ENCODE measurements at regions not wholly inside any gene's neighbourhood (a gene's known extent, or its start where the extent isn't known, plus 50 kb on each side); places are given as distances from the start of the nearest gene placed in this dataset.

DNA sequence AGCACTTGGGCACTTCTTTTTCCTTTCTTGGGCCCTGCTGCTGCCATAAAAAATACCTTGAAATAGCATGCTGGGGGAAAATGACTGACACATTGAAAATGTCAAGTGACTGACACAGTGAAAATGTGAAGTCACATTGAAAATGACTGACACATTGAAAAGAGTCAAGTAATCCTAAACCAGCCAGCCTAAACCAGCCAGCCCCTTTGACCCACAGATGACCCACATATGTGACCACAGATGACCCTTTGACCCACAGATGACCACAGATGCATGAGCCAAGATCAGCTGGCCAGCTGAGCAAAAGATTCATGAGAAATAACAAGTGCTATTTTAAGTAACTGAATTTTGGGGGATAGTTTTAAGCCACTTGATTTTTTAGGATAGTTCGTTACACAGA lies 97.8 kb upstream of the SLC28A3 start:
- TF ChIP-seq, protein P1, sequence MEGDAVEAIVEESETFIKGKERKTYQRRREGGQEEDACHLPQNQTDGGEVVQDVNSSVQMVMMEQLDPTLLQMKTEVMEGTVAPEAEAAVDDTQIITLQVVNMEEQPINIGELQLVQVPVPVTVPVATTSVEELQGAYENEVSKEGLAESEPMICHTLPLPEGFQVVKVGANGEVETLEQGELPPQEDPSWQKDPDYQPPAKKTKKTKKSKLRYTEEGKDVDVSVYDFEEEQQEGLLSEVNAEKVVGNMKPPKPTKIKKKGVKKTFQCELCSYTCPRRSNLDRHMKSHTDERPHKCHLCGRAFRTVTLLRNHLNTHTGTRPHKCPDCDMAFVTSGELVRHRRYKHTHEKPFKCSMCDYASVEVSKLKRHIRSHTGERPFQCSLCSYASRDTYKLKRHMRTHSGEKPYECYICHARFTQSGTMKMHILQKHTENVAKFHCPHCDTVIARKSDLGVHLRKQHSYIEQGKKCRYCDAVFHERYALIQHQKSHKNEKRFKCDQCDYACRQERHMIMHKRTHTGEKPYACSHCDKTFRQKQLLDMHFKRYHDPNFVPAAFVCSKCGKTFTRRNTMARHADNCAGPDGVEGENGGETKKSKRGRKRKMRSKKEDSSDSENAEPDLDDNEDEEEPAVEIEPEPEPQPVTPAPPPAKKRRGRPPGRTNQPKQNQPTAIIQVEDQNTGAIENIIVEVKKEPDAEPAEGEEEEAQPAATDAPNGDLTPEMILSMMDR (IDR thresholded peaks at IDR 0.05; ENCODE audit: insufficient read depth, low read length), result no peak
- no peak for TF ChIP-seq SPI1 (IDR thresholded peaks at IDR 0.05; ENCODE audit: borderline replicate concordance, low read depth)
- TF ChIP-seq, protein P2, sequence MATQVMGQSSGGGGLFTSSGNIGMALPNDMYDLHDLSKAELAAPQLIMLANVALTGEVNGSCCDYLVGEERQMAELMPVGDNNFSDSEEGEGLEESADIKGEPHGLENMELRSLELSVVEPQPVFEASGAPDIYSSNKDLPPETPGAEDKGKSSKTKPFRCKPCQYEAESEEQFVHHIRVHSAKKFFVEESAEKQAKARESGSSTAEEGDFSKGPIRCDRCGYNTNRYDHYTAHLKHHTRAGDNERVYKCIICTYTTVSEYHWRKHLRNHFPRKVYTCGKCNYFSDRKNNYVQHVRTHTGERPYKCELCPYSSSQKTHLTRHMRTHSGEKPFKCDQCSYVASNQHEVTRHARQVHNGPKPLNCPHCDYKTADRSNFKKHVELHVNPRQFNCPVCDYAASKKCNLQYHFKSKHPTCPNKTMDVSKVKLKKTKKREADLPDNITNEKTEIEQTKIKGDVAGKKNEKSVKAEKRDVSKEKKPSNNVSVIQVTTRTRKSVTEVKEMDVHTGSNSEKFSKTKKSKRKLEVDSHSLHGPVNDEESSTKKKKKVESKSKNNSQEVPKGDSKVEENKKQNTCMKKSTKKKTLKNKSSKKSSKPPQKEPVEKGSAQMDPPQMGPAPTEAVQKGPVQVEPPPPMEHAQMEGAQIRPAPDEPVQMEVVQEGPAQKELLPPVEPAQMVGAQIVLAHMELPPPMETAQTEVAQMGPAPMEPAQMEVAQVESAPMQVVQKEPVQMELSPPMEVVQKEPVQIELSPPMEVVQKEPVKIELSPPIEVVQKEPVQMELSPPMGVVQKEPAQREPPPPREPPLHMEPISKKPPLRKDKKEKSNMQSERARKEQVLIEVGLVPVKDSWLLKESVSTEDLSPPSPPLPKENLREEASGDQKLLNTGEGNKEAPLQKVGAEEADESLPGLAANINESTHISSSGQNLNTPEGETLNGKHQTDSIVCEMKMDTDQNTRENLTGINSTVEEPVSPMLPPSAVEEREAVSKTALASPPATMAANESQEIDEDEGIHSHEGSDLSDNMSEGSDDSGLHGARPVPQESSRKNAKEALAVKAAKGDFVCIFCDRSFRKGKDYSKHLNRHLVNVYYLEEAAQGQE (IDR thresholded peaks at IDR 0.05; ENCODE audit: insufficient replicate concordance, low read depth), result no peak
- no peak for TF ChIP-seq POLR2AphosphoS5 (IDR thresholded peaks at IDR 0.05; ENCODE audit: low read depth)

All from HL-60 (cell line).